ENCODE measurements at regions not wholly inside any gene's neighbourhood (a gene's known extent, or its start where the extent isn't known, plus 50 kb on each side); places are given as distances from the start of the nearest gene placed in this dataset.

DNA sequence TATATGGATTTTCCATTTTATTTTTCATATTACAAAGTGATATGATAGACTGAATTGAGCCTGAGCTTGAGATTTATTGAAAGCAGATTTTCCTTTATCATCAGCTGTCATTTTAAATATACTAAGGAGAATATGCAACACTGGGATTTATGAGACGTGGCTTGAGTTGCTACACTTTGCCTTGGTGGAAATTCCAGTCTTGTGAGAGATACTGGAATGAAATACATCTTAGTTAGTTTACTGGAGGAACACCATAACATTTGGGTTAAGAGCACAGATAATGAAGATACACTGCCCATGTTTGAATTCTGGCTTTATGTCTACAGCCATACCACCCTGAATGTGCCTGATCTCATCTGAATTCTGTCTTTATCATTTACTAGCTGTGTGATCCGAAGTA is 86.5 kb upstream of the IFNGR1 start:
- no peak for TF ChIP-seq CTCF (IDR thresholded peaks at IDR 0.05)
- no peak for TF ChIP-seq ZFX (IDR thresholded peaks at IDR 0.05; ENCODE audit: borderline replicate concordance)
